ENCODE measurements at regions not wholly inside any gene's neighbourhood (a gene's known extent, or its start where the extent isn't known, plus 50 kb on each side); places are given as distances from the start of the nearest gene placed in this dataset.

- no peak for DNase-seq (ENCODE audit: low spot score)
Measured at GRCh38 chr5:143664623-143665022, 147.3 kb upstream of the HMHB1 start.

- DNase-seq (ENCODE audit: low spot score) = no peak
Measured at GRCh38 chr5:143663872-143664271, 148.1 kb upstream of the HMHB1 start.

- peak; percentile 32 for DNase-seq (ENCODE audit: low spot score)
Measured at GRCh38 chr5:143662020-143662419, 149.9 kb upstream of the HMHB1 start.

- DNase-seq (ENCODE audit: low spot score) = no peak
Measured at GRCh38 chr5:143660625-143661024, 151.3 kb upstream of the HMHB1 start.

- DNase-seq (ENCODE audit: low spot score) = no peak
Measured at GRCh38 chr5:143659599-143660238, 152.2 kb upstream of the HMHB1 start.

GRCh38 chr5:143658956-143659355, 153.0 kb upstream of the HMHB1 start:
- DNase-seq (ENCODE audit: low spot score) = no peak

GRCh38 chr5:143657647-143658285, 154.2 kb upstream of the HMHB1 start:
- no peak for DNase-seq (ENCODE audit: low spot score)

- DNase-seq (ENCODE audit: low spot score) = peak; percentile 66
Measured at GRCh38 chr5:143653766-143654282, 158.1 kb upstream of the HMHB1 start.

GRCh38 chr5:143653256-143653655, 158.7 kb upstream of the HMHB1 start:
- DNase-seq (ENCODE audit: low spot score) = peak; percentile 76

GRCh38 chr5:143652108-143652700, 159.8 kb upstream of the HMHB1 start:
- peak; percentile 74 for DNase-seq (ENCODE audit: low spot score)

GRCh38 chr5:143649937-143650621, 161.9 kb upstream of the HMHB1 start:
- no peak for DNase-seq (ENCODE audit: low spot score)

- DNase-seq (ENCODE audit: low spot score) = peak; percentile 52
Measured at GRCh38 chr5:143648696-143649095, 163.3 kb upstream of the HMHB1 start.

GRCh38 chr5:143646961-143647360, 165.0 kb upstream of the HMHB1 start:
- DNase-seq (ENCODE audit: low spot score) = no peak

- DNase-seq (ENCODE audit: low spot score) = no peak
Measured at GRCh38 chr5:143645356-143645755, 166.6 kb upstream of the HMHB1 start.

GRCh38 chr5:143644727-143645126, 167.2 kb upstream of the HMHB1 start:
- no peak for DNase-seq (ENCODE audit: low spot score)

GRCh38 chr5:143642791-143643190, 169.2 kb upstream of the HMHB1 start:
- DNase-seq (ENCODE audit: low spot score) = peak; percentile 71

- DNase-seq (ENCODE audit: low spot score) = no peak
Measured at GRCh38 chr5:143641549-143642355, 170.2 kb upstream of the HMHB1 start.

GRCh38 chr5:143638654-143639053, 173.3 kb upstream of the HMHB1 start:
- no peak for DNase-seq (ENCODE audit: low spot score)

GRCh38 chr5:143636931-143637528, 174.9 kb upstream of the HMHB1 start:
- DNase-seq (ENCODE audit: low spot score) = no peak

GRCh38 chr5:143635888-143636287, 176.1 kb upstream of the HMHB1 start:
- no peak for DNase-seq (ENCODE audit: low spot score)

GRCh38 chr5:143635146-143635752, 176.7 kb upstream of the HMHB1 start:
- DNase-seq (ENCODE audit: low spot score) = peak; percentile 36

Data from kidney tubule cell (primary cell).